OCI-LY3 (cell line): ENCODE measurements at regions not wholly inside any gene's neighbourhood (a gene's known extent, or its start where the extent isn't known, plus 50 kb on each side); places are given as distances from the start of the nearest gene placed in this dataset.

Experiments
- H2AFZ ChIP-seq: fragments of 200-600, 300-600 bp; shearing (Covaris generic); 2 replicates; pipeline ENCODE4 v1.6.0; 2014; ENCODE audit warnings: antibody characterized with exemption, low read depth, low read length
- H3K27ac ChIP-seq: fragments of 200-600, 300-600 bp; sonication (generic); 2 replicates; pipeline ENCODE4 v1.5.1; 2014; ENCODE audit warnings: mild to moderate bottlenecking, low read length, moderate library complexity, mixed read lengths
- H3K27me3 ChIP-seq: fragments of 200-600, 300-600 bp; sonication (generic); 2 replicates; pipeline ENCODE4 v1.6.1; 2014; ENCODE audit warnings: low read depth, low read length, mixed read lengths
- H3K36me3 ChIP-seq: fragments of 200-600, 300-600 bp; sonication (generic); replicated peaks from 2 replicates; pipeline ENCODE3; 2014; ENCODE audit warnings: low read depth, low read length, mixed read lengths
- H3K4me1 ChIP-seq: fragments of 300-600, 200-600 bp; sonication (generic); 2 replicates; pipeline ENCODE4 v1.6.1; 2014; ENCODE audit warnings: low read length, mixed read lengths
- H3K4me2 ChIP-seq: fragments of 200-600, 300-600 bp; sonication (generic); 2 replicates; pipeline ENCODE4 v1.6.1; 2014; ENCODE audit warnings: low read length, mixed read lengths
- H3K4me3 ChIP-seq: fragments of 300-600, 200-600 bp; sonication (generic); 2 replicates; pipeline ENCODE4 v1.5.1; 2014; ENCODE audit warnings: antibody characterized with exemption, mild to moderate bottlenecking, low read length, moderate library complexity
- H3K79me2 ChIP-seq: fragments of 300-600, 200-600 bp; shearing (Covaris generic); 2 replicates; pipeline ENCODE4 v1.6.1; 2014; ENCODE audit warnings: mild to moderate bottlenecking, low read length, mixed read lengths
- H3K9ac ChIP-seq: fragments of 300-600, 200-600 bp; shearing (Covaris generic); 2 replicates; pipeline ENCODE4 v1.6.0; 2014; ENCODE audit warnings: mild to moderate bottlenecking, low read length, moderate library complexity
- H3K9me3 ChIP-seq: fragments of 200-600, 300-600 bp; shearing (Covaris generic); 2 replicates; pipeline ENCODE4 v1.6.1; 2014; ENCODE audit warnings: low read length, mixed read lengths; ENCODE audit not compliant: insufficient read depth
- H4K20me1 ChIP-seq: fragments of 200-600, 300-600 bp; sonication (generic); 2 replicates; pipeline ENCODE4 v1.6.1; 2016; ENCODE audit warnings: low read length, mixed read lengths; ENCODE audit not compliant: insufficient read depth
- CTCF ChIP-seq: fragments of 200-600, 300-600 bp; sonication (generic); IDR thresholded peaks from 2 replicates; pipeline ENCODE4 v1.5.1; 2014; ENCODE audit warnings: antibody characterized with exemption, low read length, low read depth
- EZH2phosphoT487 ChIP-seq: fragments of 200-600 bp; shearing (Covaris generic); IDR thresholded peaks from 2 replicates; pipeline ENCODE4 v1.6.1; 2018; ENCODE audit warnings: antibody characterized with exemption, mixed run types, low read depth

DNA sequence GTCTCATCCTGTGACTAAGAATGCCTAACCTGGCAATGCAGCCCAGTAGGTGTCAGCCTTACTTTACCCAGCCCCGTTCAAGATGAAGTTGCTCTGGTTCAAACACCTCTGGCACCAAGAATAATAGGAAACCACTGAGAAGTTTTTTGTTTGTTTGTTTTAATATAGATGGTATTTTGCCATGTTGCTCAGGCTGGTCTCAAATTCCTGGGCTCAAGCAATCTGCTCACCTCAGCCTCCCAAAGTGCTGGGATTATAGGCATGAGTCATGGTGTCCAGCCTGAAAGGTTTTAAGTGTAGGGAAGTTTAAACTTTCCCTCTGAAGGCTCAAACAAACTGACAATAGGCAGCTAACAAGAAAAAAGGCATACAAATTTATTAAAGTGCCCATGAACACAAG lies 51.2 kb upstream of the ABCC4 start:
- H3K4me1 ChIP-seq = no peaks in the 10 kb centered on the region
- H3K4me3 ChIP-seq = no peak overlapping the region
- H3K36me3 ChIP-seq = no peaks in the 10 kb centered on the region
- TF ChIP-seq EZH2phosphoT487 = no peak
- TF ChIP-seq CTCF = no peak
- H3K27me3 ChIP-seq = peaks cover 28% of the 10 kb centered on the region; the same call in 1 of the 2 replicates
- no peak overlapping the region for H2AFZ ChIP-seq
- H3K9ac ChIP-seq = no peak overlapping the region
- no peaks in the 10 kb centered on the region for H3K79me2 ChIP-seq
- no peaks in the 10 kb centered on the region for H3K9me3 ChIP-seq
- H3K4me2 ChIP-seq = no peak overlapping the region
- H4K20me1 ChIP-seq = no peaks in the 10 kb centered on the region
- no peak overlapping the region for H3K27ac ChIP-seq

GRCh38 chr13:95354156-95354555 lies 52.9 kb upstream of the ABCC4 start:
- Histone ChIP-seq H3K4me3 (no peak overlapping the region), H4K20me1 (no peaks in the 10 kb centered on the region), H3K27me3 (peaks cover 32% of the 10 kb centered on the region; the same call in 1 of the 2 replicates), H3K9me3 (no peaks in the 10 kb centered on the region), H3K36me3 (no peaks in the 10 kb centered on the region), H3K4me2 (no peak overlapping the region), H3K9ac (no peak overlapping the region), H3K4me1 (no peaks in the 10 kb centered on the region), H3K79me2 (no peaks in the 10 kb centered on the region), H3K27ac (no peak overlapping the region), H2AFZ (no peak overlapping the region)
- no peak for TF ChIP-seq CTCF
- TF ChIP-seq EZH2phosphoT487 = no peak

- no peaks in the 10 kb centered on the region for H3K79me2 ChIP-seq
- TF ChIP-seq EZH2phosphoT487 (no peak), CTCF (no peak)
- no peaks in the 10 kb centered on the region for H3K36me3 ChIP-seq
- no peaks in the 10 kb centered on the region for H4K20me1 ChIP-seq
- peaks cover 32% of the 10 kb centered on the region; the same call in 1 of the 2 replicates for H3K27me3 ChIP-seq
- no peaks in the 10 kb centered on the region for H3K9me3 ChIP-seq
- H3K4me2 ChIP-seq = no peak overlapping the region
- H2AFZ ChIP-seq = no peak overlapping the region
- no peak overlapping the region for H3K4me3 ChIP-seq
- no peaks in the 10 kb centered on the region for H3K4me1 ChIP-seq
- H3K9ac ChIP-seq = no peak overlapping the region
- no peak overlapping the region for H3K27ac ChIP-seq
Observed at GRCh38 chr13:95354680-95355487, 53.6 kb upstream of the ABCC4 start.

DNA sequence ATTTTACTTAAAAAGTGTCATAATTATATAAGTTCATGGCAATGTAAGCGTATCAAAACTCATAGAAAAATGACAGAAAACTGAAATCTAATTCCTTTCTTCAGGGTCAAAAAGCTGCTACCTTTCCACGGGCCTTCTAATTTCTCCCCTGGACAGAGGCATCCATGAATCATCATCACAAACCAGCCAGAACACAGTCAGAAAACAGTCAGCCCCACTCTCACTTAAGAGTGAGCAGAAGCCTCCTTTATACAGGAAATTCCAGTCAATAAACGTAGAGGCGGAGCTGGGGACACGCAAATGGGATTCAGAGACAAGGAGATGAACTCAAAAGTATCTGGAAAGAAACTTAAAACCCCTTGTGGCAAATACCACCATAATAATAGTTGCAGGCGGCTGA lies 54.2 kb upstream of the ABCC4 start:
- Histone ChIP-seq H4K20me1 (no peaks in the 10 kb centered on the region), H3K4me2 (no peak overlapping the region), H3K9me3 (no peaks in the 10 kb centered on the region), H3K9ac (no peak overlapping the region), H3K79me2 (no peaks in the 10 kb centered on the region), H3K36me3 (no peaks in the 10 kb centered on the region), H3K27me3 (peaks cover 32% of the 10 kb centered on the region; the same call in 1 of the 2 replicates), H2AFZ (no peak overlapping the region), H3K4me1 (no peaks in the 10 kb centered on the region), H3K27ac (no peak overlapping the region), H3K4me3 (no peak overlapping the region)
- TF ChIP-seq EZH2phosphoT487 = no peak
- TF ChIP-seq CTCF = no peak
